Chondrocyte (in vitro differentiated cells): ENCODE measurements at regions not wholly inside any gene's neighbourhood (a gene's known extent, or its start where the extent isn't known, plus 50 kb on each side); places are given as distances from the start of the nearest gene placed in this dataset.

Experiments
- DNase-seq: peaks from one replicate; pipeline ENCODE4 v3.0.0; 2021; ENCODE audit warnings: mixed read lengths, low spot score
- H3K27ac Mint-ChIP-seq: one replicate; pipeline ENCODE4 v1.8.0; 2021; ENCODE audit warnings: mild to moderate bottlenecking, moderate library complexity, mixed read lengths; ENCODE audit not compliant: unreplicated experiment
- H3K27me3 Mint-ChIP-seq: 2 replicates; pipeline ENCODE4 v1.8.0; 2021; ENCODE audit warnings: low read depth, mixed read lengths
- H3K36me3 Mint-ChIP-seq: 2 replicates; pipeline ENCODE4 v1.8.0; 2021; ENCODE audit warnings: low read depth, mixed read lengths
- H3K4me1 Mint-ChIP-seq: 2 replicates; pipeline ENCODE4 v1.8.0; 2021; ENCODE audit warnings: low read depth, mild to moderate bottlenecking, mixed read lengths
- H3K4me3 Mint-ChIP-seq: one replicate; pipeline ENCODE4 v1.8.0; 2021; ENCODE audit warnings: mild to moderate bottlenecking, moderate library complexity, mixed read lengths; ENCODE audit not compliant: unreplicated experiment
- H3K9me3 Mint-ChIP-seq: 2 replicates; pipeline ENCODE4 v1.8.0; 2021; ENCODE audit warnings: low read depth, mixed read lengths
- TF ChIP-seq, protein P1 (sequence below): fragments of 200-600 bp; sonication (generic); IDR thresholded peaks from 2 replicates; pipeline ENCODE4 v1.5.0; 2021; ENCODE audit warnings: antibody characterized with exemption, mild to moderate bottlenecking, moderate library complexity

DNA sequence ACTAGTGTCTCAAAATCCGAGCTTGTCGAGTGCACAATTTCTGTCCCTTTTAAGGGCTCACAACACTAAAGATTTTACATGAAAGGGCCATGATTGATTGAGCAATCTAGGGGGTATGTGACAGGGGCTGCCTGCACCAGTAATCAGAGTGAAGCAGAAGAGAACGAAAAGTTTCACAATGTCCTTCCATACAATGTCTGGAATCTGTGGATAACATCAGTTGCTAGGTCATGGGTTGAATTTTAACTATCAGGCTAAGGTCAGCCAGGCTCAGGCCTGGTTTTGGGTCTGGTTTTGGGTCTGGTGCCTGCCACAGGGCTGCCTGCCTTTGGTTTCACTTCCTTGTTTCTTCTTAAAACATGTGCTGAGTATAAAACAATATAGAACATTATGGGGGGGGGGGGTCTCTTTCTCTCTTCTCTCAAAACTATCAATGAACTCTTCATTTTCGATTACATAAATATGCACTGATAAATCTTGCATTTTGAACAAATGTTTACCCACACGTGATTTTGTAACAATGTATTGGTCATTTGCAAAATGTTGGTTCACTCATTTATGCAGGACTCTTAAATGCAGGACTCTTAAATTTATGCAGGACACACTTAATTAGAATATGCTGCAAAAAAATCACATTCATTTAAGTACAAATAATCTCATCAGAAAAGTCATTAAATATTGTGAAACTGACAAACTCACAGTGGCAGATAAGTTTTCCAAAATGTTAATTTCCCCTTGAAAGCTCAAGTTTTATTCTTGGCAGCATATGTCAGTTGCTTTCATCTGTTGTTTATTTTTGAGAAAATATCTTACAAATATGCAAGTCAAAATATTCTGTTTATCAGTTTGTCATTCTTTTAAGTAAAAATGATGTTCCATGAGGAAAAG, 290.5 kb upstream of the KYNU start:
- Mint-ChIP-seq H3K27me3 (no peaks in the 10 kb centered on the region), H3K27ac (no peak overlapping the region), H3K9me3 (no peaks in the 10 kb centered on the region), H3K36me3 (no peaks in the 10 kb centered on the region), H3K4me3 (no peak overlapping the region), H3K4me1 (peaks cover 16% of the 10 kb centered on the region)
- TF ChIP-seq, protein P1, sequence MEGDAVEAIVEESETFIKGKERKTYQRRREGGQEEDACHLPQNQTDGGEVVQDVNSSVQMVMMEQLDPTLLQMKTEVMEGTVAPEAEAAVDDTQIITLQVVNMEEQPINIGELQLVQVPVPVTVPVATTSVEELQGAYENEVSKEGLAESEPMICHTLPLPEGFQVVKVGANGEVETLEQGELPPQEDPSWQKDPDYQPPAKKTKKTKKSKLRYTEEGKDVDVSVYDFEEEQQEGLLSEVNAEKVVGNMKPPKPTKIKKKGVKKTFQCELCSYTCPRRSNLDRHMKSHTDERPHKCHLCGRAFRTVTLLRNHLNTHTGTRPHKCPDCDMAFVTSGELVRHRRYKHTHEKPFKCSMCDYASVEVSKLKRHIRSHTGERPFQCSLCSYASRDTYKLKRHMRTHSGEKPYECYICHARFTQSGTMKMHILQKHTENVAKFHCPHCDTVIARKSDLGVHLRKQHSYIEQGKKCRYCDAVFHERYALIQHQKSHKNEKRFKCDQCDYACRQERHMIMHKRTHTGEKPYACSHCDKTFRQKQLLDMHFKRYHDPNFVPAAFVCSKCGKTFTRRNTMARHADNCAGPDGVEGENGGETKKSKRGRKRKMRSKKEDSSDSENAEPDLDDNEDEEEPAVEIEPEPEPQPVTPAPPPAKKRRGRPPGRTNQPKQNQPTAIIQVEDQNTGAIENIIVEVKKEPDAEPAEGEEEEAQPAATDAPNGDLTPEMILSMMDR, result no peak
- no peak for DNase-seq

- TF ChIP-seq, protein P1, result no peak
- no peaks in the 10 kb centered on the region for H3K36me3 Mint-ChIP-seq
- H3K27me3 Mint-ChIP-seq, result no peaks in the 10 kb centered on the region
- H3K4me3 Mint-ChIP-seq, result no peak overlapping the region
- no peak overlapping the region for H3K27ac Mint-ChIP-seq
- no peaks in the 10 kb centered on the region for H3K9me3 Mint-ChIP-seq
- no peak for DNase-seq
- H3K4me1 Mint-ChIP-seq, result peaks cover 5% of the 10 kb centered on the region
Measured at GRCh38 chr2:142585785-142586184, 291.7 kb upstream of the KYNU start.

GRCh38 chr2:142582317-142582716, 295.1 kb upstream of the KYNU start:
- H3K9me3 Mint-ChIP-seq, result peaks cover 2% of the 10 kb centered on the region
- H3K36me3 Mint-ChIP-seq, result no peaks in the 10 kb centered on the region

GRCh38 chr2:142581491-142581890, 296.0 kb upstream of the KYNU start:
- DNase-seq, result no peak
- H3K9me3 Mint-ChIP-seq, result peaks cover 3% of the 10 kb centered on the region
- no peak overlapping the region for H3K4me3 Mint-ChIP-seq
- H3K4me1 Mint-ChIP-seq, result no peaks in the 10 kb centered on the region
- TF ChIP-seq, protein P1, result no peak
- H3K27me3 Mint-ChIP-seq, result no peaks in the 10 kb centered on the region
- H3K27ac Mint-ChIP-seq, result no peak overlapping the region
- H3K36me3 Mint-ChIP-seq, result no peaks in the 10 kb centered on the region

More at GRCh38 chr2:142582317-142582716, 295.1 kb upstream of the KYNU start:
- H3K4me1 Mint-ChIP-seq, result no peaks in the 10 kb centered on the region
- TF ChIP-seq, protein P1, result peak; percentile 53
- no peak overlapping the region for H3K27ac Mint-ChIP-seq
- no peaks in the 10 kb centered on the region for H3K27me3 Mint-ChIP-seq
- DNase-seq, result no peak
- no peak overlapping the region for H3K4me3 Mint-ChIP-seq

- H3K36me3 Mint-ChIP-seq, result no peaks in the 10 kb centered on the region
- H3K27ac Mint-ChIP-seq, result no peak overlapping the region
- TF ChIP-seq, protein P1, result no peak
- peaks cover 3% of the 10 kb centered on the region for H3K9me3 Mint-ChIP-seq
- H3K4me1 Mint-ChIP-seq, result no peaks in the 10 kb centered on the region
- H3K4me3 Mint-ChIP-seq, result no peak overlapping the region
- H3K27me3 Mint-ChIP-seq, result no peaks in the 10 kb centered on the region
- DNase-seq, result no peak
Measured at GRCh38 chr2:142580691-142581090, 296.8 kb upstream of the KYNU start.
